ACC112 (cell line): ENCODE measurements at regions not wholly inside any gene's neighbourhood (a gene's known extent, or its start where the extent isn't known, plus 50 kb on each side); places are given as distances from the start of the nearest gene placed in this dataset.
"Not testable (repeated sequence)": the region's sequence is repeated elsewhere in the genome, so short reads cannot be mapped to it uniquely, and the experiment has no call there.

Experiments
- H2AFZ ChIP-seq: fragments of 200-600 bp; sonication (generic); one replicate; pipeline ENCODE4 v1.6.0; 2017; ENCODE audit warnings: antibody characterized with exemption, low read length; ENCODE audit not compliant: unreplicated experiment
- H3K27ac ChIP-seq: fragments of 200-600 bp; sonication (generic); 2 replicates; pipeline ENCODE4 v1.5.1; 2014; ENCODE audit warnings: low read depth, mild to moderate bottlenecking, antibody characterized with exemption, low read length, moderate library complexity
- H3K27me3 ChIP-seq: fragments of 200-600 bp; sonication (generic); 2 replicates; pipeline ENCODE4 v1.6.1; 2014; ENCODE audit warnings: mild to moderate bottlenecking, antibody characterized with exemption, low read length, moderate library complexity, mixed read lengths; ENCODE audit not compliant: insufficient read depth
- H3K36me3 ChIP-seq: fragments of 200-600 bp; sonication (generic); 2 replicates; pipeline ENCODE4 v1.6.1; 2016; ENCODE audit warnings: mild to moderate bottlenecking, antibody characterized with exemption, low read length, moderate library complexity, mixed read lengths; ENCODE audit not compliant: insufficient read depth
- H3K4me1 ChIP-seq: fragments of 200-600 bp; sonication (generic); one replicate; pipeline ENCODE4 v1.6.1; 2016; ENCODE audit warnings: low read length, mixed read lengths; ENCODE audit not compliant: insufficient read depth, unreplicated experiment, control insufficient read depth
- H3K4me3 ChIP-seq: fragments of 200-600 bp; sonication (generic); 2 replicates; pipeline ENCODE4 v1.5.1; 2014; ENCODE audit warnings: mild to moderate bottlenecking, low read depth, low read length
- H3K79me2 ChIP-seq: fragments of 200-600 bp; sonication (generic); one replicate; pipeline ENCODE4 v1.6.0; 2016; ENCODE audit warnings: low read length; ENCODE audit not compliant: control insufficient read depth, unreplicated experiment, insufficient read depth

DNA sequence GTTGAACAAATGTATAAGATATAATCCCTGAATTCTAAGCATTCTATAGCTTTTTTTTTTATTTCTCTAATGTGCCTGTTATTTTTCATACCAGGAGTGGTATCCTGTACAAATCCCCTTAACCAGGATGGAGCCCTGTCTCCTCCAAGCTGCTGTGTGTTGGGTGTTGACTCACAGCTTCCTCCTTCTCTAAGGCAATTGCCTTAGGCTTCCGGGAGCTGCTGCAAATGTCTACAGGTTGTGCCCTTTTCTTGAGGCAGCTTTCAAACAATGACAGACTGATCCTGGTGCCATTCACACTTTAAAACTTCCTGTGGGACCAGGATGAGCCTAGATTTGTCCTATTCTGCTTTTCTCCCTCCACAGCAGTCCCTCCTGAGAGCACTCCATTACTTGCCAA, 173.2 kb downstream of the BTBD3 start:
- Histone ChIP-seq H3K79me2 (no peaks in the 10 kb centered on the region), H3K36me3 (no peaks in the 10 kb centered on the region), H3K27ac (no peak overlapping the region), H3K4me3 (no peak overlapping the region), H3K27me3 (no peaks in the 10 kb centered on the region), H2AFZ (no peak overlapping the region), H3K4me1 (no peaks in the 10 kb centered on the region)

DNA sequence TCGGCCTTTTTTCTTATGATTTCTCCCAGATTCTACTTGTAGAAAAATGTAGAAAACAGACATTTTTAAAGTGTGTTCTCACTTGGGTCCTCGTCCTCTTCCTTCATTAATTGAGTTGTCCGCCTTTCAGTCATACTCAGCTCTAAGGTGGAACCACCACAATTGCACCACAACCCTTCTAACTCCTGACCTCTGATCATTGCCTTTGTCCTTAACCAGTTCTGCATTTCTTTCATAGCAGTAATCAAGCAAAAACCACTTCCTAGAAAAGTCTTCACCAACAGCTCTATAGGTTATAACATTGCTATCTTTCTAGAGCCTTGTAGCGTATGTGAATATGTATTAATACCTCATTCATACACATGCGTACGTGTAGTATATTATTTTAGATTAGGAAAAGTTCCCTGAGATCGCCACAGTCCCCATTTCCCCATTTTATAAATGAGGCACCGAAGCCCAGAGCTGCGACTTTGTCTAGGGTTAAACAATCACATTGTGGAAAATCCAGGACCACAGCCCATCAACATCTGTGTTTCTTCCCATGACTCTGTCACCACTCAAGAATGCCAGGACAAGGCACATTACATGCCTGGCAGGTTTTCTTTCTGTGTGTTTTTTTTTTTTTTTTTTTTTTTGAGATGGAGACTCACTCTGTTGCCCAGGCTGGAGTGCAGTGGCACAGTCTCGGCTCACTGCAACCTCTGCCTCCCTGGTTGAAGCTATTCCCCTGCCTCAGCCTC, 175.5 kb downstream of the BTBD3 start:
- H3K4me1 ChIP-seq, result no peaks in the 10 kb centered on the region
- no peaks in the 10 kb centered on the region for H3K79me2 ChIP-seq
- no peaks in the 10 kb centered on the region for H3K27me3 ChIP-seq
- no peak overlapping the region for H3K4me3 ChIP-seq
- no peaks in the 10 kb centered on the region for H3K36me3 ChIP-seq
- no peak overlapping the region for H2AFZ ChIP-seq
- H3K27ac ChIP-seq, result no peak overlapping the region

DNA sequence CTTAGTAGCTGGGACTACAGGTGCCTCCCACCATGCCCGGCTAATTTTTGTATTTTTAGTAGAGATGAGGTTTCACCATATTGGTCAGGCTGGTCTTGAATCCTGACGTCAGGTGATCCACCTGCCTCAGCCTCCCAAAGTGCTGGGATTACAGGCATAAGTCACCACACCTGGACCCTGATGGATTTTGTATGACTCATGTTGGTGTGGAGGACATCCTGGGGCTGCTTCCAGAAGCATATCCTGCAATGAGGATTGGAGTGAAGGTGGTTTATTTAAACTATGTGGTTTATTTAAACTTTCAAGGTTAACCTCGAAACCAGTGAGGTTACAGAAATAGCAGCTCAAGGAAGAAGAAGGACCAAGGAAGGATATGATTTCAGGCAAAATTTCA, 176.1 kb downstream of the BTBD3 start:
- not testable (repeated sequence) for H3K4me1 ChIP-seq, H3K27me3 ChIP-seq, H3K79me2 ChIP-seq

DNA sequence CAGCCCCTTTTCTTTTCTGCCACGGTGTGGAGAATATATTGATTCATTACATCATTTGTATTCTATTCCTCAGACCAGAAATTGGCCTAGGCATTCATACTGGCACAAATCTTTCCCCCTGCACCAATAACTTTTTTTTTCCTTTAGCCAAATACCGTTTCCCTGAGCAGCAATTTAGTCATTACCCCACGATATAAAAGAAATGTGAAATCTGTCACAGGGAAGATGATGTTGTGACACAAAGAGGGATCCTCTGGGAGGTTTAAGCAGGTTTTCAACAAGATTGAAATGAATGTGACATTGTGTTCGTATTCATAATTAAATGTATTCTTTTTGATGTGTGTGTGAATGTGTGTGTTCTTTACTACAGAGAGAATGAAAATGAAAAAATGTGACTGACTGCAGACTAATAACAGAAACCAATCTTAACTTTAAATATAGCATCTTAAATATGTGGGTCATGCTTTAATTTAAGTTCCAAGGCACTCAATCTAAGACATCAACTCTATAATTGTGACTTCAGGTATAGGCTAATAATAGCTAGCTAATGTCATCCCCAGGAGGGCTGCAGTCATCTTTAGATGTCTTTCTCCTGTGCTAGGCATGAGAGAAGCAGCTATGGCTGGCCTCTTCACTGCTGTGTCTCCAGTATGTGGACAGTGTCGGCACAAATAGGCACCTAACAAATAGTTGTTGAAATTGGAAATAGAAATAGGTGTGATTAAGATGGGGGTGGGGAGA, 177.7 kb downstream of the BTBD3 start:
- Histone ChIP-seq H3K27ac (no peak overlapping the region), H3K79me2 (no peaks in the 10 kb centered on the region), H2AFZ (no peak overlapping the region), H3K36me3 (no peaks in the 10 kb centered on the region), H3K4me1 (no peaks in the 10 kb centered on the region), H3K4me3 (no peak overlapping the region), H3K27me3 (no peaks in the 10 kb centered on the region)

More for the DNA sequence above, 176.1 kb downstream of the BTBD3 start:
- not testable (repeated sequence) for H3K4me3 ChIP-seq, H2AFZ ChIP-seq, H3K27ac ChIP-seq, H3K36me3 ChIP-seq

DNA sequence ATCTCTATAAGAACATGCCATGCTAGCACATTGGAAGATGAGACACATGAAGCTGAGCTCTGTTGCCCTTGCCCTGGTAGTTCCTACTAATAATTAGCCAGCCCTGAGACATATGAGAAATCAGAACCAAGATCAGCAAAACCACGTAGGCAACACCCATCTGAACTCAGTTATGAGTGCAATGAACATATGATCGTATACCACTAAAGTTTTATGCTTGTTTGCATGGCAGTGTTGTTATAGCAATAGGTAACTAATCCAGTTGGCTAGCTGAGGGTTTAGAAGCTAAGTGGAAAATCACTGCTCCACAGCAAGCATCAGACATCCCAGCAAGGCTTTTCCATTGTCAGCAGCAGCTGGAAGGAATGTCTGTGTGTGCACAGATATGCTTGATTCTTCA, 180.7 kb downstream of the BTBD3 start:
- no peaks in the 10 kb centered on the region for H3K27me3 ChIP-seq
- H2AFZ ChIP-seq, result no peak overlapping the region
- no peak overlapping the region for H3K27ac ChIP-seq
- no peak overlapping the region for H3K4me3 ChIP-seq
- H3K4me1 ChIP-seq, result no peaks in the 10 kb centered on the region
- no peaks in the 10 kb centered on the region for H3K36me3 ChIP-seq
- no peaks in the 10 kb centered on the region for H3K79me2 ChIP-seq

DNA sequence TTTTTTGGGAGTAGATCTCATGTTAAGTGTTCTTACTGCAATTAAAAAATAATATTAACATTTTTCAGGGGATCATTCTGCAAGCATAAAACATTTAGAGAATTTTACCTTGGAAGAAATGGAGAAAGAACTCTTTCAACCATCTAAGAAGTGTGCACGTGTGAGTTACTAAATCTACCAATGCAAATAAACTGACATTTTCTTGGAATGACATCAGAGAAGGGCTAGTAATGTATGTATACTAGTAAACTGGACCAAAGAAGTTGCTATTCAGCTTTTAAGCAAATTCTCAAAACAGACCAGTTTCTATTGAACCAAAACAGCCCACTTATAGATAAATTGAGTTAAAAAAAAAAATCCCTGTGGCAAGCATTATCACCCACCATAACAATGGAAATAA, 191.2 kb downstream of the BTBD3 start:
- H3K4me1 ChIP-seq, result no peaks in the 10 kb centered on the region
- H3K36me3 ChIP-seq, result no peaks in the 10 kb centered on the region
- H3K79me2 ChIP-seq, result no peaks in the 10 kb centered on the region
- H3K4me3 ChIP-seq, result no peak overlapping the region
- no peaks in the 10 kb centered on the region for H3K27me3 ChIP-seq
- H2AFZ ChIP-seq, result no peak overlapping the region
- no peak overlapping the region for H3K27ac ChIP-seq

DNA sequence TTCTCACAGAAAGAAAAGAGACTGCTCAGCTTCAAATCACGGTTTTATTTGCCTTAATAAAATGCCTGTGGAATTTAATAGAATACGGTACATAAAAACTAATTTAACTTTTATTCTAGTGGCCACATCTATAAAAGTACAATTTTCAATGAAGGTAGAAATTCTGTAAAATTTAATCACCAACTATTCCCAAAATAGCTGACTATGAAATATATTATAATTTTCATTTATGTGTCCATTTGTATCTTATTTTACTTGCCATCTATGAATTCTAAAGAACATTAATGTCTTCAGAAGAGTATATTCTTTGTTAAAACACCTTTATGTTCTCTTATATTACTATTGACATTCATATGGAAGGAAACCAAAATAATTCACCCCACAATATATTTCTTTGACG, 192.6 kb downstream of the BTBD3 start:
- Histone ChIP-seq H2AFZ (no peak overlapping the region), H3K27ac (no peak overlapping the region), H3K4me3 (no peak overlapping the region), H3K27me3 (no peaks in the 10 kb centered on the region), H3K4me1 (no peaks in the 10 kb centered on the region), H3K79me2 (no peaks in the 10 kb centered on the region), H3K36me3 (no peaks in the 10 kb centered on the region)

DNA sequence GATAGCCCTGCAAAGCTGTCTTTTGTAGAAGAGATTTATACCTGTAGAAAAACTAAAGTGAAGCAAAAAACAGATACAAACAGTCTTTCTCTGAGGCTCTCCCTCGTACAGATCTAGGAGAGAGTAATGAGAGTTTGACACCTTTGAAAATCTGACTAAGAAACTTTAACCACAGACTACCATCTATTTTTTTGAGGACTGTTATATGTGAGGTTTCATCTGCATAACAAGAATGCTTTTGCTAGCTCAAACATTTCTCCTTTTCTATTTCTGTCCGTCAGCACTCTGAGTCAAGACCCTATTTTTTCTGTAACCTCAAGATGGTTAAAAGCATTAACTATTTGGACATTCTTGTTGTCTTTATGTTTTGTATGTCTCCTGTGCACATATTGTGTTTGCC, 193.0 kb downstream of the BTBD3 start:
- H3K4me1 ChIP-seq, result no peaks in the 10 kb centered on the region
- no peaks in the 10 kb centered on the region for H3K36me3 ChIP-seq
- H2AFZ ChIP-seq, result no peak overlapping the region
- H3K4me3 ChIP-seq, result no peak overlapping the region
- H3K27me3 ChIP-seq, result no peaks in the 10 kb centered on the region
- H3K27ac ChIP-seq, result no peak overlapping the region
- no peaks in the 10 kb centered on the region for H3K79me2 ChIP-seq

DNA sequence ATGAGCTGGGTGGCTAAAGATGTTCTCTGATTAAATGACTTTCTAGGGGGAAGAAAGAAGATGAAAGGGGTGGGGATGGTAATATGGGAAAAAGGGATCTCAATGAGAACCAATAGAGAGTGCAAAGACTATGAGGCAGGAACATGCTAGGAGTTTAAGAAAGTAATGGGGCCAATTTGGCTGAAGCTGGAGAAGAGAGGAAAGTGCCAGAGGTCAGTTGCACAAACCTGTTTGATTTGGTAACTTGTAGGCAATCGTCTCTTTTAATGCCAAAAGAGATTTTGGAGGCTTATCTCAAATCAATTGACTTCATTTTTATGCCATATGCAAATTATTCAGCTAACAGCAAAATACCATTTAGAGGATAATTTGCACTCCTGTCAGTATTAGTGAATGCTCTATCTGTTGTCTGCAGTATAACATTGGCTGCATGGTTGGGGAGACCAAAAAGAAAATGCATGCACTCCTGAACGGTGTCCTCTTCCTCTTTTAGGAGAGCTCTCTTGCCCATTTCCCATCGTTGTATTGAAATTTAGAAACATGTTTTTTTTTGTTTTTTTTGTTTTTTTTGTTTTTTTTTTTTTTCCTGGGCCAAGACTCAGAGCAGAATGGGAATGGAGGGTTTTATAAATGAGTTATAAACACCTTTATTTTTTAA, 193.9 kb downstream of the BTBD3 start:
- Histone ChIP-seq H2AFZ (no peak overlapping the region), H3K79me2 (no peaks in the 10 kb centered on the region), H3K36me3 (no peaks in the 10 kb centered on the region), H3K27ac (no peak overlapping the region), H3K4me3 (no peak overlapping the region), H3K27me3 (no peaks in the 10 kb centered on the region), H3K4me1 (no peaks in the 10 kb centered on the region)

DNA sequence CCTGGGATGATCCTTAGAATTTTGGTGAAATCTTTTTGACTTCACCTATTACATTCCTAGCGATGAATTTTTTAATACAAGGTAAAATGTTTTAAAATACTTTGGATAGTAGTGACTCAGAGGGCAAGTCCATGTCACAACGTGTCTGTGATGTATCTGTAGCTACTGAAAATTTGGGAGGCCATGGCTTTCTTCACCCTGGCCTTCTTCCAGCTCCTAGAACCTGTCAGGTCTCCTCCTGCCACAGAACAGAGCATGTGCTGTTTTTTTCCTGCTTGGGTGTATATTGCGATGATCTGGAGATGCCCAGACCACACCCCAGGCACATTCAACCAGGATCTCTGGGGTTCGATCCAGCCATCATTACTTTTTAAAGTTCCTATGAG, 194.4 kb downstream of the BTBD3 start:
- no peak overlapping the region for H3K4me3 ChIP-seq
- no peaks in the 10 kb centered on the region for H3K36me3 ChIP-seq
- H3K4me1 ChIP-seq, result no peaks in the 10 kb centered on the region
- no peaks in the 10 kb centered on the region for H3K79me2 ChIP-seq
- H3K27ac ChIP-seq, result no peak overlapping the region
- H3K27me3 ChIP-seq, result no peaks in the 10 kb centered on the region
- H2AFZ ChIP-seq, result no peak overlapping the region

DNA sequence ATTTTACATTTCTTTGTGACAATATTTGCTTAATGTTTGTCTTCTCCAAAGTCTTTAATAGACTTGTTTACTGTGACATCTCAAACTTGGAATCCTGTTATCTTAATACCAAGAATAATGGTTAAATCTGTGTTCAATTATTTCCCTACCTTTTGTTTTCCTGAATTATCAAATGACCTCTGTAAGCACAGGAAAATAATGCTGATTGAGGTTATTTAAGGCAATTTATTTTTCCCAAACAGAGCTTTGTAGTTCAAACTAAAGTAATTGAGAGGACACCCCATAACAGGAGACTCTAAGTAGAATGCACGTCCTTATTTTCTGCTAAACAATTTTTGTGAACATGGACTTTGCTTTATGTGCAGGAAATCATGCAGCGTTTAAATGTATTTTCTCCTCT, 195.0 kb downstream of the BTBD3 start:
- Histone ChIP-seq H3K27ac (no peak overlapping the region), H3K4me1 (no peaks in the 10 kb centered on the region)

More for the DNA sequence above, 195.0 kb downstream of the BTBD3 start:
- H3K4me3 ChIP-seq, result no peak overlapping the region
- no peak overlapping the region for H2AFZ ChIP-seq
- H3K36me3 ChIP-seq, result no peaks in the 10 kb centered on the region
- H3K79me2 ChIP-seq, result no peaks in the 10 kb centered on the region
- no peaks in the 10 kb centered on the region for H3K27me3 ChIP-seq
